Calu3 (cell line): ENCODE measurements at regions not wholly inside any gene's neighbourhood (a gene's known extent, or its start where the extent isn't known, plus 50 kb on each side); places are given as distances from the start of the nearest gene placed in this dataset.

Experiments
- BruUV-seq: library from RNA; stranded (reverse); fragments of 400-500 nt; replicated peaks from 2 replicates; lab custom pipeline; 2021; lab: Mats Ljungman, UMichigan
- CTCF ChIA-PET: fragments of 300-600 bp; sonication (Branson Sonifier 250); formaldehyde crosslinking; loops from one replicate; lab custom pipeline; 2022; ENCODE audit warnings: antibody characterized with exemption; lab: Charles Lee
- DNase-seq: peaks from one replicate; pipeline ENCODE4 v3.0.0; 2022
- H3K27ac Mint-ChIP-seq: one replicate; pipeline ENCODE4 v1.8.0; 2022; ENCODE audit warnings: mixed read lengths; ENCODE audit not compliant: unreplicated experiment
- H3K27me3 Mint-ChIP-seq: one replicate; pipeline ENCODE4 v1.8.0; 2022; ENCODE audit warnings: mixed read lengths; ENCODE audit not compliant: unreplicated experiment
- H3K36me3 Mint-ChIP-seq: one replicate; pipeline ENCODE4 v1.8.0; 2022; ENCODE audit warnings: mild to moderate bottlenecking, moderate library complexity, mixed read lengths; ENCODE audit not compliant: insufficient read depth, unreplicated experiment
- H3K4me1 Mint-ChIP-seq: one replicate; pipeline ENCODE4 v1.8.0; 2022; ENCODE audit warnings: mild to moderate bottlenecking, low read depth, mixed read lengths; ENCODE audit not compliant: unreplicated experiment
- H3K4me3 Mint-ChIP-seq: one replicate; pipeline ENCODE4 v1.8.0; 2022; ENCODE audit warnings: mild to moderate bottlenecking, low read depth, moderate library complexity, mixed read lengths; ENCODE audit not compliant: unreplicated experiment
- H3K9me3 Mint-ChIP-seq: one replicate; pipeline ENCODE4 v1.8.0; 2022; ENCODE audit warnings: low read depth, mixed read lengths; ENCODE audit not compliant: unreplicated experiment
- intact Hi-C: fragments of 100-400 bp; cut with micrococcal nuclease; formaldehyde crosslinking; loops from one replicate; pipeline ENCODE4 v1.10.0; 2022; ENCODE audit not compliant: unreplicated experiment
- TF ChIP-seq, protein P1 (sequence below): fragments of 200-600 bp; IDR thresholded peaks from one replicate; pipeline ENCODE4 v1.8.0; 2022; ENCODE audit warnings: antibody characterized with exemption; ENCODE audit not compliant: unreplicated experiment

DNA sequence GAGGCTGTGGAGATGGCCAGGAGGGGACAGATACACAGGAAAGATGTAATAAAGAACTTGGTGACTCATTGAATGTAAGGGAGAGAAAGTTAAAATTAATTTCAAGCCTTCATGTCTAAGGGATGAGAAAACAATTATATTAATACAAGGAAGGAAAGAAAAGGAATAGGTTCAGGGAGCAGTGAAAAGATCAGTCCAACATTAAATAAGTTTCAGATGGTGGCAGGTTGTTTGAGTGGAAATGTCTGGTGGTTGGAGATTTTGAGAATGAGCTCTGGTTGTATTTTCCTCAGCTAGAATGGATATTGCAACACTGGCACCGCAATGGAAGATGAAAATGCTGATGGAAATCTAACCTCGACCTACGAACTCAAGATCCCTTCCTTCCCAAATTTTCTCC is 304.3 kb downstream of the COL12A1 start:
- TF ChIP-seq, protein P1, sequence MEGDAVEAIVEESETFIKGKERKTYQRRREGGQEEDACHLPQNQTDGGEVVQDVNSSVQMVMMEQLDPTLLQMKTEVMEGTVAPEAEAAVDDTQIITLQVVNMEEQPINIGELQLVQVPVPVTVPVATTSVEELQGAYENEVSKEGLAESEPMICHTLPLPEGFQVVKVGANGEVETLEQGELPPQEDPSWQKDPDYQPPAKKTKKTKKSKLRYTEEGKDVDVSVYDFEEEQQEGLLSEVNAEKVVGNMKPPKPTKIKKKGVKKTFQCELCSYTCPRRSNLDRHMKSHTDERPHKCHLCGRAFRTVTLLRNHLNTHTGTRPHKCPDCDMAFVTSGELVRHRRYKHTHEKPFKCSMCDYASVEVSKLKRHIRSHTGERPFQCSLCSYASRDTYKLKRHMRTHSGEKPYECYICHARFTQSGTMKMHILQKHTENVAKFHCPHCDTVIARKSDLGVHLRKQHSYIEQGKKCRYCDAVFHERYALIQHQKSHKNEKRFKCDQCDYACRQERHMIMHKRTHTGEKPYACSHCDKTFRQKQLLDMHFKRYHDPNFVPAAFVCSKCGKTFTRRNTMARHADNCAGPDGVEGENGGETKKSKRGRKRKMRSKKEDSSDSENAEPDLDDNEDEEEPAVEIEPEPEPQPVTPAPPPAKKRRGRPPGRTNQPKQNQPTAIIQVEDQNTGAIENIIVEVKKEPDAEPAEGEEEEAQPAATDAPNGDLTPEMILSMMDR = no peak
- H3K4me1 Mint-ChIP-seq = no peaks in the 10 kb centered on the region
- H3K4me3 Mint-ChIP-seq = no peak overlapping the region
- intact Hi-C loops = no loop called here
- no TSS peak for BruUV-seq
- no peaks in the 10 kb centered on the region for H3K36me3 Mint-ChIP-seq
- H3K27ac Mint-ChIP-seq = no peak overlapping the region
- H3K27me3 Mint-ChIP-seq = no peaks in the 10 kb centered on the region
- CTCF ChIA-PET = interaction anchor here (0.6 kb wide), 1 partner anchor 10 kb away, joined by 8 read pairs; no protein-coding TSS in a partner anchor
- H3K9me3 Mint-ChIP-seq = peaks cover 6% of the 10 kb centered on the region
- no peak for DNase-seq

DNA sequence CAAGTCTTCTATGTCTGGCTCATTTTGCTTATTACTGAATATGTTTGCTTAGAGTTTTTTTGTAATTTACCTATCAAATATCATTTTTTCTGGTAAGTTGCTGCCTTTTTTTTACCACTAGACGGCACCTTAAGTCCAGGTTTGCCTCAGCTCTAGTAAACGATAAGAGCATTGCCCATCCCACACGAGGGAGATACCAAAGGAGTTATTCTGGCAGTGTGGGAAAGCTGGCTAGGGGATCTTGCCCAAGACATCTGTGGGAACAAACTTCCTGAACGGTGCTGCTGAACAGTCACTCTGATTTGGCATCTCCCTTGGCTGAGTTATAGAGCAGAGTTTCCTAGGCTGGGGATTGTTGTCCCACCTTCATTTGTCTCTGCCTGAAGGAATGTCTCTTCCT is 306.4 kb downstream of the COL12A1 start:
- intact Hi-C loops = loop anchor here (5.0 kb wide), 1 partner anchor 303 kb away; no protein-coding TSS in a partner anchor
- BruUV-seq = no TSS peak
- DNase-seq = no peak
- CTCF ChIA-PET = interaction anchor here (1.5 kb wide), 1 partner anchor 302 kb away, joined by 3 read pairs; no protein-coding TSS in a partner anchor
- no peaks in the 10 kb centered on the region for H3K9me3 Mint-ChIP-seq
- H3K27ac Mint-ChIP-seq = no peak overlapping the region
- no peak overlapping the region for H3K4me3 Mint-ChIP-seq
- H3K36me3 Mint-ChIP-seq = no peaks in the 10 kb centered on the region
- H3K27me3 Mint-ChIP-seq = no peaks in the 10 kb centered on the region
- TF ChIP-seq, protein P1 = no peak
- H3K4me1 Mint-ChIP-seq = no peaks in the 10 kb centered on the region

DNA sequence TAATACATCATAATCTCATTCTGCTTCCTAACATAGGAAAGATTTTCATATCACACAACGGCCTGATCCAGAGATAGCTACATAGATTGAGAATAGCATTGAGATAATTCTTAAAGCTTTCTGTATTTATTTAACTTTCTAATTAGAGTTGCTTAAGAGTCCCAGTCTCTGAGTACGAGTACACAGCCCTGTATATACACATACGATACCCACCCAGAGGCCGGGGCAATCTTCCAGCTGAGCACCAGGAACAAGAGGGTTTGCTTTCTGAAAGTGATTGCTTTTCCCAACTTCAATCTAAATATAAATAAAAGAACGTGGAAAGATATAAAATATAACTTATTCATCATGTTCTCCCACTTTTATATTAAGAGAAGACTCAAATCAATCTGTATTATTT is 313.8 kb downstream of the COL12A1 start:
- H3K4me1 Mint-ChIP-seq = no peaks in the 10 kb centered on the region
- no peaks in the 10 kb centered on the region for H3K27me3 Mint-ChIP-seq
- no peak for DNase-seq
- CTCF ChIA-PET = no interaction called here
- no peak overlapping the region for H3K4me3 Mint-ChIP-seq
- H3K27ac Mint-ChIP-seq = no peak overlapping the region
- H3K9me3 Mint-ChIP-seq = peaks cover 3% of the 10 kb centered on the region
- intact Hi-C loops = no loop called here
- TF ChIP-seq, protein P1 = no peak
- H3K36me3 Mint-ChIP-seq = no peaks in the 10 kb centered on the region
- no TSS peak for BruUV-seq

DNA sequence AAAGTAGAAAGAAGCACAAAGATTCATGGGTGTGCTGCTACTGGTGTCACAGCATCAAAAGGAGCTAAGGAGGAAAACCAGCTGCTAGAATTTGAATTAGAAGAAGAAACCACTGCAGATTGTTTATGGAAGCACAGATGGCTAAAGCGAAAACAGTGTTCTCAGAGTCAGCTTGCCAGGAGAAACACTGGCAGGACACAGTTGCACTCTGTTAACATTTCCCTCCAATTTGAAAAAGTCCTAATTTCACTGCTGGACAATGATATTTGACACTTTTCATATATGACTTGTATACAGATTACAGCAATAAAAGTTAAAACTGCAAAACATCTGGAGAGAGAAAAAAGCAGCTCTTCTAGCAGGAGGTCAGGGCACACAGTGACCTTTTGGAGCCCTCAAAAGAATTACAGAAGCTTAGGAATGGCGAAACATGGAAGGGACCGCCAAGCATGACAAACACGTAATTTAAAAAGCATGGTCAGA is 314.5 kb downstream of the COL12A1 start:
- TF ChIP-seq, protein P1 = no peak
- no TSS peak for BruUV-seq
- H3K36me3 Mint-ChIP-seq = no peaks in the 10 kb centered on the region
- CTCF ChIA-PET = no interaction called here
- no peaks in the 10 kb centered on the region for H3K4me1 Mint-ChIP-seq
- H3K27me3 Mint-ChIP-seq = no peaks in the 10 kb centered on the region
- H3K4me3 Mint-ChIP-seq = no peak overlapping the region
- intact Hi-C loops = no loop called here
- peaks cover 3% of the 10 kb centered on the region for H3K9me3 Mint-ChIP-seq
- no peak overlapping the region for H3K27ac Mint-ChIP-seq
- no peak for DNase-seq
